ENCODE measurements at regions not wholly inside any gene's neighbourhood (a gene's known extent, or its start where the extent isn't known, plus 50 kb on each side); places are given as distances from the start of the nearest gene placed in this dataset.
"Not testable (repeated sequence)": the region's sequence is repeated elsewhere in the genome, so short reads cannot be mapped to it uniquely, and the experiment has no call there.

DNA sequence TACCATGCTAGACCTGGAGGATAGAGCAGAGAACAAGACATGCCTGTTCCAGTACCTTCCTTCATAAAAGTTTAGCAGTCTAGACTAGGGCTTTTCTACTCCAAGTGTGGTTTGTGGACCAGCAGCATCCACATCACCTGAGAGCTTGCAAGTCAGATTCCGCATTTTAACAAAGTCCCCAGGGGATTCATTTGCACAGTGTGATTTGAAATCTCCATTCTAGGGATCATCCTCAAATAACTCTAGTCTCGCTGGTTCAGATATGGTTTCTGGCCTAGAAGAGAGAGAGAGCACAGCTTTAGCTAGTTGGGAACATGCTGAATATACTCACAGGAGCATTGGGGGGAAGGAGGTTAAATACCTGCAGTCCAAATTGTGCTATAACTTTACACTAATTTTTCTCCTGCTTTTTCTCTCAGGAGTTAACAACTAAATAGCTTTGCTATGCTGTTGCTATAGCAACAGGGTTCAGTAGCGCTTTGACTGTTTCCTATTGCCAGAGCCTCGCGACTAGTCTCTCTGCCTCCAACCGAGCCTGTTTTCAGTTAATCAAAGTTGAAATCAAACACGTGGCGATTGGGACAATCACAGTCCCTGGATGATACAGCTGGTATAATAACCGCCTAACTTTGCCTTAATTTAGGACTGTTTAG lies 64.0 kb upstream of the RASGRF1 start:
- no peak for DNase-seq

DNA sequence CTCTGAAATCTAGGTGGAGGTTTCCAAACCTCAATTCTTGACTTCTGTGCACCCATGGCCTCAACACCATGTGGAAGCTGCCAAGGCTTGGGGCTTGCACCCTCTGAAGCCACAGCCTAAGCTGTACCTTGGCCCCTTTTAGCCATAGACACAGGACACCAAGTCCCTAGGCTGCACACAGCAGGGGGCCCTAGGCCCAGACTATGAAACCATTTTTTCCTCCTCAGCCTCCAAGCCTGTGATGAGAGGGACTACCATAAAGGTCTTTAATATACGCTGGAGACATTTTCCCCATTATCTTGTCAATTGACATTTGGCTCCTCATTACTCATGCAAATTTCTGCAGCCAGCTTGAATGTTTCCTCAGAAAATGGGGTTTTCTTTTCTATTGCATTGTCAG lies 53.7 kb upstream of the RASGRF1 start:
- DNase-seq, result not testable (repeated sequence)

DNA sequence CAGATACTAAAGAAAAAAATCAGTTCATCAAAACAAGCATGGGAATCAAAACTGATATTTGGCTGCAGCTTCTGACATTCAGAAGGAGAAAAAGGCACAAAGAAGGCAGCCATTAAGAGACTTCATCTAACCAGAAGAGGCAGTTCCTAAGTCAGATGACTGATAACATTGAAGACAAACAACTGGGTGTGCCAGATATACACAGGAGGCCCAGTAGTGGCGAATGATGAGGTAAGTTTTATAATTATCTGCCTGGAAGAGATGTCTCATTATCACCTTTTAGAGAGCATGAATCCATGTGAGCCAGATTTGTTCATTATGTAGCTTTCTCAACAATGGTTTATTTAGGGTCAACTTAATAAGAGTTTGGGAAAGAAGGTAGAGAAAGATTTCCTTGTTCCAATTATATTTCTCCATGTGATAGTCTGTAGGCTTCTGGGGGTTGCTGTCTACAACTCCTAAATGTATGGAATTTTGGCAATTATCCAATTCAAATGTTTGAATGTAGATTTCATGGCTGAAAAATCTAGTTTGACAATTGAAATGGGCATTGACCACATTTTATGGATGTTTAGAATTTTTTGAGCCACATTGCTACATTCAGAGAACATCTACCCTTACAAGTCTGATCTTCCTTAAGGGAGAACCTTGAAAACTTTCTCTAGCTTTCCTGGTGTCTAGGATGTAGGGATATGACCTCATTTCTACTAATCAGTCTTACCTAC lies 50.4 kb upstream of the RASGRF1 start:
- DNase-seq, result no peak
